B cell (primary cell): ENCODE measurements at regions not wholly inside any gene's neighbourhood (a gene's known extent, or its start where the extent isn't known, plus 50 kb on each side); places are given as distances from the start of the nearest gene placed in this dataset.

Experiments
- ATAC-seq: fragments of 200-7000 bp; cut with Tn5 transposase; one replicate; pipeline ENCODE4 v1.10.0; 2021; ENCODE audit warnings: low read depth, mild to moderate bottlenecking, moderate number of reproducible peaks, moderate library complexity
- CTCF ChIA-PET: fragments of 350-600 bp; sonication (Branson Sonifier 250); formaldehyde crosslinking; loops from one replicate; lab custom pipeline; 2021; ENCODE audit warnings: antibody characterized with exemption, inconsistent platforms; lab: Charles Lee
- POLR2A ChIA-PET: fragments of 350-600 bp; sonication (Branson Sonifier 250); formaldehyde crosslinking; loops from one replicate; lab custom pipeline; 2021; ENCODE audit warnings: antibody characterized with exemption; lab: Charles Lee
- DNase-seq: peaks from one replicate; pipeline ENCODE4 v3.0.0; 2013
- H2AFZ ChIP-seq: 2 replicates; pipeline ENCODE4 v1.6.1; 2012; ENCODE audit warnings: mild to moderate bottlenecking, low read depth, low read length; ENCODE audit not compliant: insufficient read depth, poor library complexity, severe bottlenecking
- H3K27ac ChIP-seq, 2 donors: 1 replicate in 1 of 2; 2 replicates in 1 of 2; pipeline ENCODE4 v1.5.1; 2012 to 2013; ENCODE audit warnings: low read length in 2 of 2, mild to moderate bottlenecking in 2 of 2, moderate library complexity in 1 of 2
- H3K27me3 ChIP-seq, 4 experiments: fragments of 200-600 bp in 1 of 4; sonication (generic) in 1 of 4; replicated peaks in 1 of 4; 1 replicate in 2 of 4; 2 replicates in 2 of 4; pipeline versions ENCODE4 v1.6.1 to v1.7.0; 2013 to 2016; ENCODE audit warnings: low read length in 3 of 4, mild to moderate bottlenecking in 2 of 4, mixed read lengths in 1 of 4, moderate library complexity in 1 of 4; ENCODE audit not compliant: insufficient read depth in 4 of 4, control insufficient read depth in 3 of 4; ENCODE audit errors: control extremely low read depth in 1 of 4
- H3K36me3 ChIP-seq, 2 experiments: replicated peaks in 1 of 2; 1 replicate in 1 of 2; 2 replicates in 1 of 2; pipeline versions ENCODE4 v1.6.1 to v1.7.1; 2013; ENCODE audit warnings: low read length in 1 of 2; ENCODE audit not compliant: insufficient read depth in 2 of 2, control insufficient read depth in 1 of 2; ENCODE audit errors: control extremely low read depth in 1 of 2, extremely low read depth in 1 of 2
- H3K4me1 ChIP-seq, 2 donors: fragments of 200-600 bp in 1 of 2; sonication (generic) in 1 of 2; 1 replicate in 1 of 2; 2 replicates in 1 of 2; pipeline versions ENCODE4 v1.5.1 to v1.6.1; 2013 to 2017; ENCODE audit warnings: low read length in 2 of 2; ENCODE audit not compliant: control insufficient read depth in 2 of 2, insufficient read depth in 2 of 2
- H3K4me2 ChIP-seq: replicated peaks from 2 replicates; pipeline ENCODE3; 2012; ENCODE audit warnings: mild to moderate bottlenecking, low read depth, low read length; ENCODE audit not compliant: poor library complexity, severe bottlenecking
- H3K4me3 ChIP-seq, 5 experiments: fragments of 200-600 bp in 1 of 5; sonication (generic) in 1 of 5; 1 replicate in 3 of 5; 2 replicates in 2 of 5; pipeline versions ENCODE4 v1.5.1 to v1.7.0; 2011 to 2016; ENCODE audit warnings: low read length in 4 of 5, mild to moderate bottlenecking in 4 of 5, low read depth in 2 of 5, control low read depth in 1 of 5, moderate library complexity in 1 of 5; ENCODE audit not compliant: insufficient read depth in 1 of 5; ENCODE audit errors: control extremely low read depth in 1 of 5, extremely low read depth in 1 of 5
- H3K79me2 ChIP-seq: fragments of 200-600 bp; sonication (generic); one replicate; pipeline ENCODE4 v1.6.0; 2016; ENCODE audit warnings: low read length; ENCODE audit not compliant: control insufficient read depth, insufficient read depth
- H3K9ac ChIP-seq: fragments of 200-600 bp; sonication (generic); 2 replicates; pipeline ENCODE4 v1.6.1; 2017; ENCODE audit warnings: mild to moderate bottlenecking, low read length, moderate library complexity
- H3K9me3 ChIP-seq, 3 donors: one replicate each; pipeline versions ENCODE4 v1.6.1 to v1.7.1; 2013; ENCODE audit warnings: low read length in 2 of 3; ENCODE audit not compliant: control insufficient read depth in 2 of 3, insufficient read depth in 1 of 3; ENCODE audit errors: control extremely low read depth in 1 of 3
- H4K20me1 ChIP-seq: 2 replicates; pipeline ENCODE4 v1.6.0; 2012; ENCODE audit warnings: mild to moderate bottlenecking, low read length; ENCODE audit not compliant: insufficient read depth, control insufficient read depth, poor library complexity, severe bottlenecking
- H3K27ac Mint-ChIP-seq: one replicate; pipeline ENCODE4 v1.8.0; 2021; ENCODE audit warnings: mixed read lengths
- H3K27me3 Mint-ChIP-seq: one replicate; pipeline ENCODE4 v1.8.0; 2021; ENCODE audit warnings: mixed read lengths
- H3K4me1 Mint-ChIP-seq: one replicate; pipeline ENCODE4 v1.8.0; 2021; ENCODE audit warnings: mixed read lengths
- H3K4me3 Mint-ChIP-seq: one replicate; pipeline ENCODE4 v1.8.0; 2021; ENCODE audit warnings: mixed read lengths
- H3K9me3 Mint-ChIP-seq: one replicate; pipeline ENCODE4 v1.8.0; 2022; ENCODE audit warnings: mixed read lengths; ENCODE audit not compliant: insufficient read depth
- CTCF ChIP-seq: fragments of 200-600 bp; IDR thresholded peaks from one replicate; pipeline ENCODE4 v1.8.0; 2022; ENCODE audit warnings: antibody characterized with exemption, mild to moderate bottlenecking
- EZH2 ChIP-seq: IDR thresholded peaks from 2 replicates; pipeline ENCODE4 v1.6.1; 2012; ENCODE audit warnings: borderline replicate concordance, low read depth, mild to moderate bottlenecking, moderate library complexity, low read length; ENCODE audit not compliant: insufficient read depth, poor library complexity, severe bottlenecking
- WGBS: methylation state at CpG from one replicate; pipeline ENCODE4 v1.1.5; 2013; ENCODE audit warnings: missing lambda C conversion rate; ENCODE audit not compliant: insufficient coverage; 5-methylcytosine and 5-hydroxymethylcytosine counted together
- intact Hi-C: fragments of 100-400 bp; cut with micrococcal nuclease; formaldehyde crosslinking; loops from one replicate; pipeline ENCODE4 v1.10.0; 2022

- H3K27me3 ChIP-seq: no peaks in the 10 kb centered on the region
- H3K36me3 ChIP-seq: no peaks in the 10 kb centered on the region
- no peak overlapping the region for H3K9ac ChIP-seq
- ChIA-PET POLR2A (no interaction called here), CTCF (no interaction called here)
- peaks cover 11% of the 10 kb centered on the region for H3K9me3 Mint-ChIP-seq
- H3K4me1 Mint-ChIP-seq: peaks cover 4% of the 10 kb centered on the region
- no peak overlapping the region for H3K27ac ChIP-seq
- H3K79me2 ChIP-seq: no peaks in the 10 kb centered on the region
- no peak overlapping the region for H2AFZ ChIP-seq
- H3K4me2 ChIP-seq: no peak overlapping the region
- TF ChIP-seq CTCF: no peak
- no peak for TF ChIP-seq EZH2
- no peak for DNase-seq
- intact Hi-C loops: no loop called here
- no peak overlapping the region for H3K27ac Mint-ChIP-seq
- H3K4me1 ChIP-seq: no peaks in the 10 kb centered on the region
- no peak overlapping the region for H3K4me3 ChIP-seq
- ATAC-seq: no peak
- no peaks in the 10 kb centered on the region for H3K27me3 Mint-ChIP-seq
- H3K4me3 Mint-ChIP-seq: no peak overlapping the region
- no peaks in the 10 kb centered on the region for H4K20me1 ChIP-seq
- peaks cover 0 to 4% (median 0%) of the 10 kb centered on the region in 3 donors for H3K9me3 ChIP-seq
Observed at GRCh38 chr3:88542916-88543315, 393.2 kb downstream of the C3orf38 start.

- H3K9me3 Mint-ChIP-seq: peaks cover 8% of the 10 kb centered on the region
- WGBS: 100% methylated on average over 1 of the region's 3 CpGs
Observed at GRCh38 chr3:88572450-88572849, 422.7 kb downstream of the C3orf38 start.

More at GRCh38 chr3:88572450-88572849, 422.7 kb downstream of the C3orf38 start:
- DNase-seq (no peak), ATAC-seq (no peak)
- no peaks in the 10 kb centered on the region for H3K9me3 ChIP-seq
- H3K9ac ChIP-seq: no peak overlapping the region
- H3K36me3 ChIP-seq: no peaks in the 10 kb centered on the region
- H3K27ac ChIP-seq: no peak overlapping the region
- Mint-ChIP-seq H3K27me3 (no peaks in the 10 kb centered on the region), H3K4me3 (no peak overlapping the region), H3K27ac (no peak overlapping the region), H3K4me1 (no peaks in the 10 kb centered on the region)
- TF ChIP-seq EZH2 (no peak), CTCF (no peak)
- POLR2A ChIA-PET: no interaction called here
- H3K4me3 ChIP-seq: no peak overlapping the region
- CTCF ChIA-PET: no interaction called here
- intact Hi-C loops: no loop called here
- no peak overlapping the region for H2AFZ ChIP-seq
- H4K20me1 ChIP-seq: no peaks in the 10 kb centered on the region
- H3K4me1 ChIP-seq: no peaks in the 10 kb centered on the region
- H3K79me2 ChIP-seq: no peaks in the 10 kb centered on the region
- no peak overlapping the region for H3K4me2 ChIP-seq
- no peaks in the 10 kb centered on the region for H3K27me3 ChIP-seq
